Lower lobe of right lung (tissue), 2 donors: ENCODE measurements at regions not wholly inside any gene's neighbourhood (a gene's known extent, or its start where the extent isn't known, plus 50 kb on each side); places are given as distances from the start of the nearest gene placed in this dataset.

Experiments used
- ATAC-seq, 2 donors: fragments of 200-7000 bp; cut with Tn5 transposase; one replicate each; pipeline ENCODE4 v1.9.1; 2020 to 2022; ENCODE audit warnings: mild to moderate bottlenecking in 2 of 2, moderate library complexity in 2 of 2
- DNase-seq: peaks from one replicate; pipeline ENCODE4 v3.0.0-alpha.2; 2020
- H3K27ac ChIP-seq: fragments of 200-600 bp; one replicate; pipeline ENCODE4 v1.8.0; 2022
- H3K27me3 ChIP-seq: fragments of 200-600 bp; one replicate; pipeline ENCODE4 v1.8.0; 2022; ENCODE audit warnings: low read depth
- H3K36me3 ChIP-seq: fragments of 200-600 bp; one replicate; pipeline ENCODE4 v1.8.0; 2022; ENCODE audit warnings: mild to moderate bottlenecking
- H3K4me1 ChIP-seq: fragments of 200-600 bp; one replicate; pipeline ENCODE4 v1.8.0; 2022
- H3K4me3 ChIP-seq: fragments of 200-600 bp; one replicate; pipeline ENCODE4 v1.8.0; 2022; ENCODE audit warnings: mild to moderate bottlenecking
- H3K9me3 ChIP-seq: fragments of 200-600 bp; one replicate; pipeline ENCODE4 v1.8.0; 2022
- intact Hi-C: fragments of 100-400 bp; cut with DNase I; formaldehyde crosslinking; loops from one replicate; pipeline ENCODE4 v1.11.0; 2022
- TF ChIP-seq, protein P1 (sequence below): fragments of 200-600 bp; IDR thresholded peaks from one replicate; pipeline ENCODE4 v1.8.0; 2022; ENCODE audit warnings: antibody characterized with exemption, mild to moderate bottlenecking
- donor health status: DM: no; HTN: yes; CAD: no; lungs with severe emphysema.

DNA sequence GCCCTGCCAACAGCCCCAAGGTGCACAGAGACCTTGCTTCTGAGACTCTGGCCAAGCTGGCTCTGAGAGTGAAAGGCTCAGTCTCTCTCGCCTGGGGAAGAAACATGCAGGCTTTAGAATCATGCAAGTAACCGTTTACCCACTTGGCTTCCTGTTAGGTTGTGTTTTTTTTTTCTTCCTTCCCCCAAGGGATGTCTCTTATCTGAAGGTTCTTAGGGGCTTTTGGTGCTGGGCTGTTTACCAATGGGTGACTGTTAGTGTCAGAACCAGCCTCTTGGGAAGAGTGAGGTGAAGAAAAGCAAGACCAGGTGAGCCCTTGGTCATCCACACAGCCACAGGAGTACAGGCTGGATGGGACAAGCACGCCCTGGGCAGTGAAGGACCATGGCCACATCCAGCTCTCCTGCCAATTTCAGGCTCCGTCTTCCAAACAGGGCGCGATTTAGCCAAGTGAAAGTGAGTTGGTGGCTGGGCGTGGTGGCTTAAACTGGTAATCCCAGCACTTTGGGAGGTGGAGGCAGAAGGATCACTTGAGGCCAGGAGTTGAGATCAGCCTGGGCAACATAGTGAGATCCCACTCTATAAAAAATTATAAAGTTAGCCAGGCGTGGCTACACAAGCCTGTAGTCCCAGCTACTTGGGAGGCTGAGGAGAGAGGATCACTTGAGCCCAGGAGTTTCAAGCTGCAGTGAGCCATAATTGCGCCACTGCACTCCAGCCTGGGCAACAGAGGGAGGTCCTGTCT lies 76.3 kb upstream of the CUX1 start:
- Histone ChIP-seq H3K27me3 (no peaks in the 10 kb centered on the region), H3K4me3 (no peak overlapping the region), H3K27ac (no peak overlapping the region), H3K36me3 (no peaks in the 10 kb centered on the region), H3K4me1 (peaks cover 5% of the 10 kb centered on the region), H3K9me3 (no peaks in the 10 kb centered on the region)
- ATAC-seq (no peak), DNase-seq (no peak)
- TF ChIP-seq, protein P1, sequence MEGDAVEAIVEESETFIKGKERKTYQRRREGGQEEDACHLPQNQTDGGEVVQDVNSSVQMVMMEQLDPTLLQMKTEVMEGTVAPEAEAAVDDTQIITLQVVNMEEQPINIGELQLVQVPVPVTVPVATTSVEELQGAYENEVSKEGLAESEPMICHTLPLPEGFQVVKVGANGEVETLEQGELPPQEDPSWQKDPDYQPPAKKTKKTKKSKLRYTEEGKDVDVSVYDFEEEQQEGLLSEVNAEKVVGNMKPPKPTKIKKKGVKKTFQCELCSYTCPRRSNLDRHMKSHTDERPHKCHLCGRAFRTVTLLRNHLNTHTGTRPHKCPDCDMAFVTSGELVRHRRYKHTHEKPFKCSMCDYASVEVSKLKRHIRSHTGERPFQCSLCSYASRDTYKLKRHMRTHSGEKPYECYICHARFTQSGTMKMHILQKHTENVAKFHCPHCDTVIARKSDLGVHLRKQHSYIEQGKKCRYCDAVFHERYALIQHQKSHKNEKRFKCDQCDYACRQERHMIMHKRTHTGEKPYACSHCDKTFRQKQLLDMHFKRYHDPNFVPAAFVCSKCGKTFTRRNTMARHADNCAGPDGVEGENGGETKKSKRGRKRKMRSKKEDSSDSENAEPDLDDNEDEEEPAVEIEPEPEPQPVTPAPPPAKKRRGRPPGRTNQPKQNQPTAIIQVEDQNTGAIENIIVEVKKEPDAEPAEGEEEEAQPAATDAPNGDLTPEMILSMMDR, result no peak
- intact Hi-C loops, result no loop called here

- DNase-seq, result peak; percentile 69
- ATAC-seq, result peak; percentile 66 to 82
- no peaks in the 10 kb centered on the region for H3K36me3 ChIP-seq
- no peaks in the 10 kb centered on the region for H3K27me3 ChIP-seq
- intact Hi-C loops, result no loop called here
- no peaks in the 10 kb centered on the region for H3K9me3 ChIP-seq
- peak overlapping the region; percentile 62 for H3K4me3 ChIP-seq
- TF ChIP-seq, protein P1, result peak; percentile 60
- peaks cover 5% of the 10 kb centered on the region for H3K4me1 ChIP-seq
- no peak overlapping the region for H3K27ac ChIP-seq
These were observed 74.0 kb upstream of the CUX1 start for GRCh38 chr7:101743241-101743994.

- intact Hi-C loops, result no loop called here
- Histone ChIP-seq H3K27me3 (no peaks in the 10 kb centered on the region), H3K9me3 (no peaks in the 10 kb centered on the region), H3K27ac (no peak overlapping the region), H3K4me3 (peak overlapping the region; percentile 62), H3K4me1 (peaks cover 5% of the 10 kb centered on the region), H3K36me3 (no peaks in the 10 kb centered on the region)
- DNase-seq, result no peak
- TF ChIP-seq, protein P1, result no peak
- ATAC-seq, result no peak
These were observed 73.4 kb upstream of the CUX1 start for GRCh38 chr7:101743995-101744360.

DNA sequence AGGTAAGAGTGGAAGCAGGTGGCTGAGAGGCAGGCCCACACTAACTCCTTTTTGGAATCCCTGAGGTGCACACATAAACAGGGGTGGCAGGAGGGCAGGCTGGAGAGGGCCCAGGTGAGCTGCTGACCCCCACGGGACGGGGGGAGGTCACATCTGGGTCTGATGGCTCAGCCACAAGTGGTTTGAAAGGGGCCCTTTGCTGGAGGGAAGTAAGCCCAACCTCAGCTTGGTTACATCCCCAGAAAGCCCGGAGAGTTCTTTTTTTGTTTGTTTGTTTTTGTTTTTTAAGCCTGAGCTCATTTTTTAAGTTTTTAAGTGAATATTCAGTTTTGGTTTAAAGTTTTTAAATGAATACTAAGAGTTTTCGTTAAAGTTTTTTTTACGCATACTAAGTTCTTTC lies 72.8 kb upstream of the CUX1 start:
- ATAC-seq, result no peak
- no peak for DNase-seq
- H3K27me3 ChIP-seq, result no peaks in the 10 kb centered on the region
- no peaks in the 10 kb centered on the region for H3K36me3 ChIP-seq
- no peaks in the 10 kb centered on the region for H3K9me3 ChIP-seq
- H3K27ac ChIP-seq, result no peak overlapping the region
- TF ChIP-seq, protein P1, result no peak
- peaks cover 5% of the 10 kb centered on the region for H3K4me1 ChIP-seq
- H3K4me3 ChIP-seq, result no peak overlapping the region
- intact Hi-C loops, result no loop called here

DNA sequence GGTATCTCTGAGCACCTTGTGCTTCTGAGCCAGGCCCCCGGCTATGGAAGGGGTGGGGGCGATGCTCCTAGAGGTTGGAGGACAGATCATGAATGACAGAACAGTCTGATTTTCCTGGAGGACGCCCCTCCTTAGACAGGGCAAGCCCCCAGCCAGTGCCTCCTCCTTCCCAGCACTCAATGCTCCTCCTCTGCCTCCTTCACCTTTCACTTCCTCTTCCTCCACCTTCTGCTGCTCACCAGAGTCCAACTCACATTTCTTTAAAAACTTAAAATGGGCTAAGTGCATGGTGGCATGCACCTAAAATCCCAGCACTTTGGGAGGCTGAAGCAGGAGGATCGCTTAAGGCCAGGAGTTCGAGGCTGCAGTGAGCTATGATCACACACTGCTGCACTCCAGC lies 71.1 kb upstream of the CUX1 start:
- Histone ChIP-seq H3K9me3 (no peaks in the 10 kb centered on the region), H3K4me1 (peaks cover 5% of the 10 kb centered on the region), H3K27me3 (no peaks in the 10 kb centered on the region), H3K4me3 (no peak overlapping the region), H3K27ac (no peak overlapping the region), H3K36me3 (no peaks in the 10 kb centered on the region)
- intact Hi-C loops, result no loop called here
- ATAC-seq (no peak), DNase-seq (no peak)
- TF ChIP-seq, protein P1, result no peak
